HuH-7.5 (cell line): ENCODE measurements at regions not wholly inside any gene's neighbourhood (a gene's known extent, or its start where the extent isn't known, plus 50 kb on each side); places are given as distances from the start of the nearest gene placed in this dataset.
"Not testable (repeated sequence)": the region's sequence is repeated elsewhere in the genome, so short reads cannot be mapped to it uniquely, and the experiment has no call there.

Experiments
- DNase-seq: peaks from one replicate; pipeline ENCODE4 v3.0.0; 2011; ENCODE audit warnings: low spot score

GRCh38 chr13:88424463-88424862 is 753.3 kb downstream of the SLITRK5 start:
- no peak for DNase-seq

GRCh38 chr13:88426661-88427060 is 755.5 kb downstream of the SLITRK5 start:
- no peak for DNase-seq

GRCh38 chr13:88429862-88430261 is 758.7 kb downstream of the SLITRK5 start:
- DNase-seq, result no peak

GRCh38 chr13:88434953-88435352 is 763.8 kb downstream of the SLITRK5 start:
- no peak for DNase-seq

- no peak for DNase-seq
Observed at GRCh38 chr13:88436974-88437373, 765.8 kb downstream of the SLITRK5 start.

GRCh38 chr13:88450515-88450914 is 779.3 kb downstream of the SLITRK5 start:
- DNase-seq, result no peak

GRCh38 chr13:88456151-88456550 is 785.0 kb downstream of the SLITRK5 start:
- no peak for DNase-seq

- no peak for DNase-seq
Observed at GRCh38 chr13:88459331-88459730, 788.2 kb downstream of the SLITRK5 start.

- DNase-seq, result no peak
Observed at GRCh38 chr13:88461272-88462009, 790.3 kb downstream of the SLITRK5 start.

- no peak for DNase-seq
Observed at GRCh38 chr13:88464851-88465250, 793.7 kb downstream of the SLITRK5 start.

GRCh38 chr13:88472316-88472715 is 801.1 kb downstream of the SLITRK5 start:
- DNase-seq, result no peak

- DNase-seq, result no peak
Observed at GRCh38 chr13:88483202-88483601, 812.0 kb downstream of the SLITRK5 start.

- no peak for DNase-seq
Observed at GRCh38 chr13:88507909-88508308, 836.7 kb downstream of the SLITRK5 start.

GRCh38 chr13:88512993-88513392 is 841.8 kb downstream of the SLITRK5 start:
- not testable (repeated sequence) for DNase-seq

GRCh38 chr13:88526186-88526852 is 855.1 kb downstream of the SLITRK5 start:
- no peak for DNase-seq

GRCh38 chr13:88526853-88527215 is 855.7 kb downstream of the SLITRK5 start:
- DNase-seq, result no peak

GRCh38 chr13:88541994-88542393 is 870.8 kb downstream of the SLITRK5 start:
- no peak for DNase-seq

GRCh38 chr13:88544836-88545235 is 873.7 kb downstream of the SLITRK5 start:
- no peak for DNase-seq

GRCh38 chr13:88552966-88553365 is 881.8 kb downstream of the SLITRK5 start:
- DNase-seq, result no peak

GRCh38 chr13:88565566-88565965 is 894.4 kb downstream of the SLITRK5 start:
- DNase-seq, result no peak

- no peak for DNase-seq
Observed at GRCh38 chr13:88585861-88586260, 914.7 kb downstream of the SLITRK5 start.

GRCh38 chr13:88586263-88586662 is 915.1 kb downstream of the SLITRK5 start:
- DNase-seq, result no peak

GRCh38 chr13:88590574-88590973 is 919.4 kb downstream of the SLITRK5 start:
- DNase-seq, result no peak

GRCh38 chr13:88592105-88592504 is 920.9 kb downstream of the SLITRK5 start:
- DNase-seq, result no peak
